ENCODE measurements at regions not wholly inside any gene's neighbourhood (a gene's known extent, or its start where the extent isn't known, plus 50 kb on each side); places are given as distances from the start of the nearest gene placed in this dataset.

GRCh38 chrX:96176921-96177320 lies 507.7 kb upstream of the DIAPH2 start:
- TF ChIP-seq CTCF (IDR thresholded peaks at IDR 0.05; ENCODE audit: low read depth, low read length, poor library complexity, severe bottlenecking) (no peak), EZH2phosphoT487 (IDR thresholded peaks at IDR 0.05; ENCODE audit: borderline replicate concordance, low read length) (no peak)

Measured in DOHH2 (cell line).